ENCODE measurements at regions not wholly inside any gene's neighbourhood (a gene's known extent, or its start where the extent isn't known, plus 50 kb on each side); places are given as distances from the start of the nearest gene placed in this dataset.

- no peak for TF ChIP-seq CTCF (IDR thresholded peaks at IDR 0.05; ENCODE audit: low read depth, low read length, missing input control)
- TF ChIP-seq ATF3 (IDR thresholded peaks at IDR 0.05): no peak
- TF ChIP-seq GABPA (IDR thresholded peaks at IDR 0.05 in 1 of 2, conservative IDR thresholded peaks at IDR 0.05 in 1 of 2): no peak
- TF ChIP-seq TAF1 (conservative IDR thresholded peaks at IDR 0.05): no peak
- TF ChIP-seq JUND (IDR thresholded peaks at IDR 0.05): no peak
- no peak for TF ChIP-seq MAX (IDR thresholded peaks at IDR 0.05)
- TF ChIP-seq ZBTB33 (IDR thresholded peaks at IDR 0.05): no peak
- TF ChIP-seq SP1 (IDR thresholded peaks at IDR 0.05): no peak
Measured at GRCh38 chr2:142236181-142236580, 105.4 kb upstream of the LRP1B start.
